ENCODE measurements at regions not wholly inside any gene's neighbourhood (a gene's known extent, or its start where the extent isn't known, plus 50 kb on each side); places are given as distances from the start of the nearest gene placed in this dataset.
"Not testable (repeated sequence)": the region's sequence is repeated elsewhere in the genome, so short reads cannot be mapped to it uniquely, and the experiment has no call there.

DNA sequence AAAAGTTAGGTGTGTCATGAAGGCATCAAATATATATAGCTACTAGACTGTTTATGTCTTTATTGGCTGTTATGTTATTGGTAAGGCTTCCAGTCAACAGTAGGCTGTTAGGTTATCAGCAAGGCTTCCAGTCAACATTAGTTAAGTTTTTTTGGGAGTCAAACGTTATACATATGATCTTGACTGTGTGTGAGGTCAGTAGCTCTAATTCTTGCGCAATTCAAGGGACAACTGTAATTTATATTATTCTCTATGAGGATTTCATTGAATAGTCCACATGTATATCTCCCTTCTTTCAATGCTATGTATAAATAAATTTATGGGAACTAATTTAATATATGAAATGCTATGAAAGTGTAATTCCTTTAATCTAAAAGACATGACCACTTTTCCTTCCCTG, 757.5 kb upstream of the TMEFF2 start:
- H3K27ac Mint-ChIP-seq, result no peak overlapping the region
- no peaks in the 10 kb centered on the region for H3K9me3 Mint-ChIP-seq
- ATAC-seq (no peak), DNase-seq (ENCODE audit: low spot score in 2 of 2) (no peak)
- no peaks in the 10 kb centered on the region for H3K36me3 Mint-ChIP-seq

DNA sequence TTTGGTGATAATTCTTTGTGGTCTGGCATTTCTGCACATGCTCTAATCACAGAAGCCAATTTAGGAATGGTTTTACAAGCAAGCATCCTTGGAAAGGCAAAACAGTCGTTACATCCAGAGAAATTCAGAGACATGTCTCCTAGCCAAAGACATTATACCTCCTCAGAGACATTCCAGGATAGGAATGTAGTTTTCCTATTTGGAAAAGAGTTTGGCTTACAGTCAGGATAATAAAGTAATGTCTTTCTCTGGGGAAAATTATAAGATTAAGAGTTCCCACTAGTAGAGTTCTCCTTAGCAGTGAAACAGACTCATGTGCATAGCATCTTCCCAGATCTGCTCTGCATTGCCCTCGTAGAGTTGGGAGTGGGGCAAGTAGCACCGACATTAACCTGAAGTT, 753.6 kb upstream of the TMEFF2 start:
- DNase-seq (ENCODE audit: low spot score in 2 of 2) (no peak), ATAC-seq (no peak)
- H3K36me3 Mint-ChIP-seq, result no peaks in the 10 kb centered on the region
- no peaks in the 10 kb centered on the region for H3K9me3 Mint-ChIP-seq
- H3K27ac Mint-ChIP-seq, result no peak overlapping the region

DNA sequence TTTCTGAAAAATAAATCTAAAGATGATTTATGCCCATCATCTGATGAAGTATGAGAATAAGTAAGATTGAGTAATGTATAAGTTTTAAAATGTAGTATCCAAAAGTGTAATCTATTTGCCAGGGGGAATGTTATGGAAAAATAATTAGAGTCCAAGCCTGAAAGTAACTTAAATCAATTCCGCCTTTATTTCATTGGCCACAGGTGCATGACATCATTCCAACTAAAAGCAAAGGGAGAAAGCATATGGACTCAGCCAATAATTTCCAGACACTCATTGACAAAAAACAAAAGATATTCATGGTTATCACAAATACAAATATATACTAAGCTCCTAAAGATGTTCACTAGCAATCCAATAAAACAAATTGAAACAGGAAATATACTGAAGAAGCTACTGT, 752.6 kb upstream of the TMEFF2 start:
- Mint-ChIP-seq H3K36me3 (no peaks in the 10 kb centered on the region), H3K27ac (no peak overlapping the region), H3K9me3 (no peaks in the 10 kb centered on the region)
- DNase-seq (ENCODE audit: low spot score in 2 of 2), result no peak
- no peak for ATAC-seq

DNA sequence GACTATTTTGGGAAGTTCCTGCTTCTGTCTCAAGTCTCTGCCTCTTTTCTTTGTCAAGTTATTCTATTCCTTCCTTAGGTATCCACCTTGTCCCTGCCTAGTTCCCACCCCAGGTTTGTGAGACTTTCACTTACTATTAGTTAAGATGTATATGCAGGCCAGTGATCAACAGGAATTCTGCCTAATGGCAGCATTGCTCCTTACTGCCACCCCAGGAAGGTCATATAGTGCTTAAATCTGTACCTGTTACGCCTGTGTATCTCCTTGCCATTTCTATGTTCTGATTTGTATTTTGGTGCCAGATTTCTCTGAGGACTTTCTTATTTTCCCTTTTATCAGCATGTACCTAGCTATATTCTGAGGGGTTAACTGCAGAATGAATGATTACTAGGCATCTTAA, 746.0 kb upstream of the TMEFF2 start:
- H3K36me3 Mint-ChIP-seq, result peaks cover 0 to 7% of the 10 kb centered on the region in 2 donors
- peaks cover 10 to 18% of the 10 kb centered on the region in 2 donors for H3K9me3 Mint-ChIP-seq
- ATAC-seq (no peak), DNase-seq (ENCODE audit: low spot score in 2 of 2) (no peak)
- no peak overlapping the region for H3K27ac Mint-ChIP-seq

DNA sequence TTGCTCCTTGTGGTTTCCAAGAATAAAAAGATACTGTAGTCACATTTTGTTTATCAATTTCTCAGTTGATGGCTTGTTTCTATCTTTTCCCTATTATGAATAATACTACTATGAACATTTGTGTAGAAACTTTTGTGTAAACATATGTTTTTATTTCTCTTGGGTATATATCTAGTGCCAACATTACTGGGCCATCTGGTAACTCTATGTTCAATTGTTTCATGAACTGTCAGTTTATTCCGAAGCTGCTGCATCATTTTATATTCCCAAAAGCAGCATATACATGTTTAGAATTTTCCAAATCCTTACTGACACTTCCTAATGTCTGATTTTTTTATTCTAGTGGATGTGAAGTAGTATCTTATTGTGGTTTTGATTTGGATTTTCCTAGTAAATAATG, 737.6 kb upstream of the TMEFF2 start:
- Mint-ChIP-seq H3K9me3 (peaks cover 26 to 27% of the 10 kb centered on the region in 2 donors), H3K36me3 (no peaks in the 10 kb centered on the region), H3K27ac (no peak overlapping the region)
- no peak for ATAC-seq
- DNase-seq (ENCODE audit: low spot score in 2 of 2), result no peak

DNA sequence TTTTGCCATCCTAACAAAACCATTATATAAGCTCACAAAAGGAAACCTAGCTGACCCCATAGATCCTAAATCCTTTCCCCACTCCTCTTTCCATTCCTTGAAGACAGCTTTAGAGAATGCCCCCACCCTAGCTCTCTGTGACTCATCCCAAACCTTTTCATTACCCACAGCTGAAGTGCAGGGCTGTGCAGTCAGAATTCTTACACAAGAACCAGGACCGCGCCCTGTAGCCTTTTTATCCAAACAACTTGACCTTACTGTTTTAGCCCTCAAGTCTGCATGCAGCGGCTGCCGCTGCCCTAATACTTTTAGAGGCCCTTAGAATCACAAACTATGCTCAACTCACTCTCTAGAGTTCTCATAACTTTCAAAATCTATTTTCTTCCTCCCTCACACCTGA, 726.9 kb upstream of the TMEFF2 start:
- DNase-seq (ENCODE audit: low spot score in 2 of 2); ATAC-seq; H3K36me3 Mint-ChIP-seq; H3K27ac Mint-ChIP-seq: not testable (repeated sequence)
- H3K9me3 Mint-ChIP-seq, result peaks cover 8 to 23% of the 10 kb centered on the region in 2 donors

DNA sequence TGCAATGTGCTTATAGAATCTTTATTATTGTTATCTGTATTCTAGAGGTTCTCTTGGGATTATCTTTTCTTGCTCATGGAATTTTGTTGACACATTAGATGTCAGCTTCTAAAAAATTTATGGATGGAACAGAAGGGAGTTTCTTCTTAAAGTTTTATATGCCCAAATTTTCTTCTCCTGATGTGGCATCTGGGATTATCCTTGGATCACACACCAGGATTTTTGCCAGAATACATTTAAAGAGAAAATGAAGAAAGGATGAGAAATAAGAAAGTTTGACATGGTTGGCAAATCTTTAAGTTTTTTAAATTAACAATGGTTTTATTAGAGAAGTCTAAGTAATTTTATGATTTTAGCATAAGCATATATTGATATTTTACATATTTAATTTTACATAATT, 706.7 kb upstream of the TMEFF2 start:
- DNase-seq (ENCODE audit: low spot score in 2 of 2) (no peak), ATAC-seq (no peak)
- Mint-ChIP-seq H3K36me3 (no peaks in the 10 kb centered on the region), H3K9me3 (peaks cover 0 to 9% of the 10 kb centered on the region in 2 donors), H3K27ac (no peak overlapping the region)

DNA sequence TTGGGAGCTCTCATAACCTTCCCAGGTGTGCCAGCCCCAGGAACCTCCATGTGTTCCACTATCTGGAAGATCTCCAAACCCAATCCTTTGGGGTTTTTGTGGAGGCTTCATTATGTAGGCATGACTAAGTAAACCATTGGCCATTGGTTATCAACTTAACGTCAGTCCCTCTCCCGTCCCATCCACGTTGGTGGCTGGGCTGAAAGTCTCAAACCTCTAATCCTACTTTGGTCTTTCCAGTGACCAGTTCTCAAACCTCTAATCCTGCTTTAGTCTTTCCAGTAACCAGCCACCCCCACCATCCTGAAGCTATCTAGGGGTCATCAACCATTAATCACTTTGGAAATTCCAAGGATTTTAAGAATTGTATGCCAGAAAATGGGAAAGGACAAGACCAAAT, 704.7 kb upstream of the TMEFF2 start:
- H3K36me3 Mint-ChIP-seq, result no peaks in the 10 kb centered on the region
- ATAC-seq, result no peak
- H3K27ac Mint-ChIP-seq, result no peak overlapping the region
- H3K9me3 Mint-ChIP-seq, result no peaks in the 10 kb centered on the region
- no peak for DNase-seq (ENCODE audit: low spot score in 2 of 2)

DNA sequence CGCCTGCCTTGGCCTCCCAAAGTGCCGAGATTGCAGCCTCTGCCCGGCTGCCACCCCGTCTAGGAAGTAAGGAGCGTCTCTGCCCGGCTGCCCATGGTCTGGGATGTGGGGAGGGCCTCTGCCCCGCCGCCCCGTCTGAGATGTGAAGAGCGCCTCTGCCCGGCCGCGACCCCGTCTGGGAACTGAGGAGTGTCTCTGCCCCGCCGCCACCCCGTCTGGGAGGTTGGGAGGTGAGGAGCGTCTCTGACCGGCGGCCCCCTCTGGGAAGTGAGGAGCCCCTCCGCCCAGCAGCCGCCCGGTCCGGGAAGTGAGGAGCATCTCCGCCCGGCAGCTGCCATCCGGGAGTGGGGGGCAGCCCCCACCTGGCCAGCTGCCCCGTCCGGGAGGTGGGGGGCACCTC, 699.2 kb upstream of the TMEFF2 start:
- DNase-seq (ENCODE audit: low spot score in 2 of 2); ATAC-seq; H3K27ac Mint-ChIP-seq; H3K36me3 Mint-ChIP-seq; H3K9me3 Mint-ChIP-seq: not testable (repeated sequence)

DNA sequence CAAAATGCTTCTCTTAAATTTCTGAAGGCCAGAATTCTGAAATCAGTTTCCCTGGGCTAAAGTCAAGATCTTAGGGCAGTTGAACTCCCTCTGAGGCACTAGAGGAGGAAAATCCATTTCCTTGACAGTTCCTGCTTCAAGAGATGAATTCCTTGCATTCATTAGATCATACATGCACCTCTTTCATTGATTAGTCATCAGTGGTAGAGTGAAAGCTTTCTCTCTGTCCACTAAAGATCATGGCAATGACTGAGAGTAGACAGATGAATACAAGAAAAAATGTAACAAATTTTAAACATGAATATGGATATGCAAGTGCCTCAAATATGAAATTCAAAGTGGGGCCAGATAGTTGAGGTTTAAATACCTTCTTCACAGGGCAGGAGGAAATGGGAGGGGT, 693.4 kb upstream of the TMEFF2 start:
- Mint-ChIP-seq H3K27ac (no peak overlapping the region), H3K9me3 (peaks cover 0 to 3% of the 10 kb centered on the region in 2 donors), H3K36me3 (no peaks in the 10 kb centered on the region)
- ATAC-seq (no peak), DNase-seq (ENCODE audit: low spot score in 2 of 2) (no peak)

DNA sequence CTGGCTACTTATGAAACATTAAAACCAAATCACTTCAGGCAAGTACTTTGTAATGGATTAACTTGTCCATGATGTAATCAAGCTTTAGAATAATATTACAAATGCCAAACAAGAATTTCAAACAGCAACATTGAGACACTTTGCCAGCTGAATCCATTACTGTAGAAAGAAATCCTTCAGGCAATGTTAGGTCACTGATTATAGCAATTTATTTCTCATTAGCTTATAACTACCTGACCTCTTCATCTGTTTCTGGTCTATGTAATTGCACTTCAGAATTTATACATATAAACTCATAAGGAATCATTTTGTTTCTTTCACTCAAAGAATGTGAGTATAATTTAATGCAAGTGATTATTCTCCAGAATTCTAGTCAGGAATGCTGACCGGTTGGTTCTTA, 692.6 kb upstream of the TMEFF2 start:
- DNase-seq (ENCODE audit: low spot score in 2 of 2) (no peak), ATAC-seq (no peak)
- Mint-ChIP-seq H3K36me3 (no peaks in the 10 kb centered on the region), H3K27ac (no peak overlapping the region), H3K9me3 (peaks cover 0 to 3% of the 10 kb centered on the region in 2 donors)

DNA sequence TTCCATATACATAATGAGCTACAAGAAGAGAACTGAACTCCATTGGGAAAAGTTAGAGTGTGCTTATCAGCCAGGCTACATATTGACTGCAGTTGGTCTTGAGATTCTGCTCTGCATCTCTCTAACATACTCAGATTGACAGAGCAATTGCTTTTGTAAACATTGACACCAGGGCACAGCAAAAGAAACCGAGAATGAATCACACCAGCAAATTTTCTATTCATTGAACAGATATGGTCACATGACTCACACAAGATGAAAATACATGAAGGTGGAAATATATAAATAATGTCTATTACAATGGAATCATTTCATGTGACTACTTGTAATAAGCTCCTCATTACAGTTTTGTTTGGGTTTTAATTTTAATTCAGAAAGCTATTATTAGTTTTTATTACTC, 691.9 kb upstream of the TMEFF2 start:
- Mint-ChIP-seq H3K27ac (peak overlapping the region in 1 of 2 donors; percentile 33), H3K9me3 (peaks cover 0 to 3% of the 10 kb centered on the region in 2 donors), H3K36me3 (no peaks in the 10 kb centered on the region)
- no peak for DNase-seq (ENCODE audit: low spot score in 2 of 2)
- no peak for ATAC-seq

DNA sequence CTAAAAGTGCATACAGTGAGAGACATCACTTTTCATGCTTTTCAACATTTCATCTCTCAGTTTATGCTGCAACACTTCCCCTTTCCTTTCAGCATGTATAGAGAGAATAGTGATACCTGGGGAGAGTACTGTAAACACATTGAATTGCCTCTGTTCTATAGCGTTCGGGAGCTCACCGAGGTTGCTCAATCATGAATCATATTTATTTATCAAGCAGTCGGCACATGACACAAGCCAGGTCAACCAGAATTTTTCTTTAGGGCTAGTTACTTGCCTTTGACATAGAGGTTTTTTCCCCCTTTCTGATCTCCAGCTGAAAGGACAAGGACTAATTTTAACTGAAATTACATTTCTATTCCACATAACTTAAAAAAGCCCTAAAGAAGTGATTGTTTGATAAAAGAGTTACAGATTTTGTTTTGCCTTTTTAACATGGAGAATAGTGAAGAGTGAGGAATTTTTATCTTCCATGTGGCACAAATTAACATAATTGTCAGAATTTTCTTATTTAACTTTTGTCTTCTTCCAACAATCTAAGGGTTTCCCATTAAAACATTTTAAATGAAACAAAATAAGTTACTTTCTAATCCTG, 690.9 kb upstream of the TMEFF2 start:
- ATAC-seq (no peak), DNase-seq (ENCODE audit: low spot score in 2 of 2) (no peak)
- H3K36me3 Mint-ChIP-seq, result no peaks in the 10 kb centered on the region

DNA sequence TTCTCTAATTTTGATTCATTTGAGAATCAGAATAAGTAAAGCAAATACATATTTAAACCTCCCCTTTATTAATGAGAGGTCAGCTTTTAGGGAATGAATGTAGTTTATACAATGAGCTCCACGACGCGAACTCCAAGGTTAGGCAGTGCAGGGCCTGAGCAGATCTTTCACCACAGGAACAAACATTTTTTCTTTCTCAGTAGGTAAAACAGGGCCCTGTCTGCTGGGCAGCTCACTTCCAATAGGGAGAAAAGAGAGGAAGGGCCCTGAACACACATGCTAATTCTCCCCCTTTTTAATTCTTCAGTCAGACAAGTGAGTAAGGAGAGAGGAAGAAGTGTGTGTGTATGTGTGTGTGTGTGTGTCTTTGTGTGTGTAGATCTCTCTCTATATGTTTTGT, 682.4 kb upstream of the TMEFF2 start:
- Mint-ChIP-seq H3K27ac (no peak overlapping the region), H3K9me3 (peaks cover 1 to 6% of the 10 kb centered on the region in 2 donors)
- ATAC-seq, result no peak

More for the DNA sequence above, 690.9 kb upstream of the TMEFF2 start:
- H3K9me3 Mint-ChIP-seq, result peaks cover 0 to 3% of the 10 kb centered on the region in 2 donors
- H3K27ac Mint-ChIP-seq, result no peak overlapping the region

DNA sequence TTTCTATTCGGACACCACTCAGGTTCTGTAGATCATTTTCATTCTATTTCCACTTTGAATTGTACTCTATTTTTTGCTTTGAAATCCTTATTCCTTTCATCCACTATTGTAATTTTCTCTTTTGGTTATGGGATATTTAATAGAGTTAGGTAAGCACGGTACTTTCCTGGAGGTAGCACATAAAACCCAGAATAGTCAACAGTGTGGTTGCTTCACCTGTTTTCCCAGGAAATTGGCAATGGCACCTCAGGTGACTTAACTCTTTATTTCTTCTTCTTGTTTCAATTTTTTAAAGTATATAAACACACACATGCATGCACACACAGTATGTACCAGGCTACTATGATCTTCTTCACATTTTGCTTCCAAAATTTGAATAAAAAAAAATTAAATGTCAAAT, 682.0 kb upstream of the TMEFF2 start:
- Mint-ChIP-seq H3K27ac (no peak overlapping the region), H3K9me3 (peaks cover 3 to 8% of the 10 kb centered on the region in 2 donors), H3K36me3 (no peaks in the 10 kb centered on the region)
- ATAC-seq (no peak), DNase-seq (ENCODE audit: low spot score in 2 of 2) (no peak)

More for the DNA sequence above, 682.4 kb upstream of the TMEFF2 start:
- H3K36me3 Mint-ChIP-seq, result no peaks in the 10 kb centered on the region
- no peak for DNase-seq (ENCODE audit: low spot score in 2 of 2)

DNA sequence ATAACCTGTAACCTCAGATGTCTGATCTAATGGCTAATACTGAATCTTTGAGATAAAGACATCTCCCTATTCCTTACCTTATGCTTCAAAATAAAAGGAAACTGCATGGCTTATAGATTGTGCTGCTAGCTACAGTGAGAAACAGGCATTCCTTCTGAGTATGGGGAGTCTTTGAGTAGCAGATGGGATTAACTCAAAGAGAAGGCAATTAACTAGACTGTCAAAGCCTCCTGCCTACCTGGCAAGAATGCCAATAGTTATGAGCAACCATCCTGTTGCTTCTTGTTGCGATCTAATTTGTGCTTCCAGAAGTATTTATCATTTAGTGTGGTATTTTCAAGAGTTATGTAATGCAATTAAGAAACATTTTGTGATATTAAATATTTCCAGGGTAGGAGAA, 660.0 kb upstream of the TMEFF2 start:
- Mint-ChIP-seq H3K27ac (no peak overlapping the region), H3K9me3 (peaks cover 4 to 10% of the 10 kb centered on the region in 2 donors), H3K36me3 (no peaks in the 10 kb centered on the region)
- ATAC-seq (no peak), DNase-seq (ENCODE audit: low spot score in 2 of 2) (no peak)

DNA sequence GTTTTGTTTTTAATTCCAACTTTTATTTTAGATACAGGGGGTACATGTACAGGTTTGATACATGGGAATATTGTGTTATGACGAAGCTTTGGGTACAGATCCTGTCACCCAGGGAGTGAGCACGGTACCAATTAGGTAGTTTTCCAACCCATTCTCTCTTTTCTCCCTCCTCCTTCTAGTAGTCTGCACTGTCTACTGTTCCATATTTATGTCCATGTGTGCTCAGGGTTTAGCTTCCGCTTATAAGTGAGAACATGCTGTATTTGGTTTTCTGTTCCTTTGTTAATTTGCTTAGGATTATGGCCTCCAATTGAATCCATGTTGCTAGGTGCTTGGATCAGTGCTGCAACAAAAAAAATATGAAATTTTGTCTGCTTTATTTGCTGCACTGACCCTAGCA, 659.3 kb upstream of the TMEFF2 start:
- no peak for DNase-seq (ENCODE audit: low spot score in 2 of 2)
- H3K9me3 Mint-ChIP-seq, result peaks cover 4 to 11% of the 10 kb centered on the region in 2 donors
- H3K27ac Mint-ChIP-seq, result no peak overlapping the region
- no peak for ATAC-seq
- no peaks in the 10 kb centered on the region for H3K36me3 Mint-ChIP-seq

DNA sequence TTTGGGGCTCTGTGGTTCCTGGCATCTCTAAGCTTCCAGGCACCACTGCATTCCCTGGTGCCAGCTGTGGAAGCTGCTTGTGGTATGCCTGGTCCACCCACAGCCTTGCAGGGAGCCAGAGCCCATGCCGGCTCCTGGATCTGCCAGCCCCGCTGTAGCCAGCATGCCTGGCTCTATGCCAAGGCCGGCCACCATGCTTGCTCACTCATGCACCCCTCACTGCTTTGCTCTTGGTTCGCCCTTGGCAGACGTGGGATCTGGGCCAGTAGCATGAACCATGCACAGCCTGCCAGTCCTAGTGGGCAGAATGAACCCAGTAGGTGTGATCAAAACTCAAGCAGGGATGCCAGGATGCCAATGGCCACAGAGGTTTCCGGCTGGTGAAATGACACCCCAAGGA, 634.2 kb upstream of the TMEFF2 start:
- ATAC-seq (no peak), DNase-seq (ENCODE audit: low spot score in 2 of 2) (no peak)
- Mint-ChIP-seq H3K27ac (no peak overlapping the region), H3K36me3 (no peaks in the 10 kb centered on the region), H3K9me3 (peaks cover 3 to 4% of the 10 kb centered on the region in 2 donors)

DNA sequence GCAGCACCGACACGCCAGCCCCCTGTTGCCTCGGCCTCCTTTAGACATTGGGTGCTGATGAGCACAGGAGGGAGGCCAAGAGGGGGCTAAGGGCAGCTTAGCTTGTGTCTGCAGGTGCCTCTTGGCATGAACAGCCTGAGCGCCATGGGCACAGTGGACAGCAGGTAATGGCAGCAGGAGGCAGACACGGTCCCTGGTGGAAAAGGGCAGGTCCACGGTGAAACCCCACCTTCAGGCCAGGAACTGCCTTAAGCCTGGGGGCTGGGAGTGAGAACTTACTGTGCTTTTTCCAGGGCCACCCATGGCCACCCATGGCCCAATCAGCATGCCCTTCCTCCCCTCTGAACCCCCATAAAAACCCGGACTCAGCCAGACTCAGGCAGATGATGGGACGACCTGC, 633.4 kb upstream of the TMEFF2 start:
- DNase-seq (ENCODE audit: low spot score in 2 of 2), result no peak
- Mint-ChIP-seq H3K36me3 (no peaks in the 10 kb centered on the region), H3K27ac (no peak overlapping the region), H3K9me3 (peaks cover 3 to 4% of the 10 kb centered on the region in 2 donors)
- ATAC-seq, result no peak
